Epithelial cell of proximal tubule (primary cell): ENCODE measurements at regions not wholly inside any gene's neighbourhood (a gene's known extent, or its start where the extent isn't known, plus 50 kb on each side); places are given as distances from the start of the nearest gene placed in this dataset.

ENCODE experiments used
- DNase-seq: peaks from one replicate; pipeline ENCODE4 v3.0.0-alpha.2; 2011; ENCODE audit warnings: low read depth
- H3K4me3 ChIP-seq: 2 replicates; pipeline ENCODE4 v1.5.1; 2011; ENCODE audit warnings: low read depth, mild to moderate bottlenecking, low read length
- TF ChIP-seq, protein P1 (sequence below): conservative IDR thresholded peaks from 2 replicates; pipeline ENCODE4 v1.5.1; 2012; ENCODE audit warnings: low read depth, mild to moderate bottlenecking, low read length

DNA sequence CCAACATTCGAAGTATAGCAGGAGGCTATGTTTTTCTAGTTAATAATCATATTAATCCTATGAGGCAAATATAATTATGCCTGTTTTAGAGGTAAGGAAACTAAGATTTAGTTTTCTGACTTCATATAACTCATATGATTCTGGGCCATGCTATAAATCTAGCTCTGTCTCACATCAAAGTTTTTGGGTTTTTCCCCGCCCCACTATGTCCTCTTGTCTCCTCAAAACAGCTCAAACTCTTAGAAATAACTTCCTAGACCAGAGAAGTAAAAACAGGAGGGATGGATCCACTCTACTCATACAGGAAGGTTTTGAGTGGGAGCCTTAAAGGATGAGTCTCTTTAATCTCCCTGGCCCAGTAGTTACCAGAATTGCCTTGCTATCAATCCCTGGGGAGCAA lies 256.4 kb upstream of the FGGY start:
- DNase-seq: no peak
- TF ChIP-seq, protein P1, sequence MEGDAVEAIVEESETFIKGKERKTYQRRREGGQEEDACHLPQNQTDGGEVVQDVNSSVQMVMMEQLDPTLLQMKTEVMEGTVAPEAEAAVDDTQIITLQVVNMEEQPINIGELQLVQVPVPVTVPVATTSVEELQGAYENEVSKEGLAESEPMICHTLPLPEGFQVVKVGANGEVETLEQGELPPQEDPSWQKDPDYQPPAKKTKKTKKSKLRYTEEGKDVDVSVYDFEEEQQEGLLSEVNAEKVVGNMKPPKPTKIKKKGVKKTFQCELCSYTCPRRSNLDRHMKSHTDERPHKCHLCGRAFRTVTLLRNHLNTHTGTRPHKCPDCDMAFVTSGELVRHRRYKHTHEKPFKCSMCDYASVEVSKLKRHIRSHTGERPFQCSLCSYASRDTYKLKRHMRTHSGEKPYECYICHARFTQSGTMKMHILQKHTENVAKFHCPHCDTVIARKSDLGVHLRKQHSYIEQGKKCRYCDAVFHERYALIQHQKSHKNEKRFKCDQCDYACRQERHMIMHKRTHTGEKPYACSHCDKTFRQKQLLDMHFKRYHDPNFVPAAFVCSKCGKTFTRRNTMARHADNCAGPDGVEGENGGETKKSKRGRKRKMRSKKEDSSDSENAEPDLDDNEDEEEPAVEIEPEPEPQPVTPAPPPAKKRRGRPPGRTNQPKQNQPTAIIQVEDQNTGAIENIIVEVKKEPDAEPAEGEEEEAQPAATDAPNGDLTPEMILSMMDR: no peak
- no peak overlapping the region for H3K4me3 ChIP-seq

DNA sequence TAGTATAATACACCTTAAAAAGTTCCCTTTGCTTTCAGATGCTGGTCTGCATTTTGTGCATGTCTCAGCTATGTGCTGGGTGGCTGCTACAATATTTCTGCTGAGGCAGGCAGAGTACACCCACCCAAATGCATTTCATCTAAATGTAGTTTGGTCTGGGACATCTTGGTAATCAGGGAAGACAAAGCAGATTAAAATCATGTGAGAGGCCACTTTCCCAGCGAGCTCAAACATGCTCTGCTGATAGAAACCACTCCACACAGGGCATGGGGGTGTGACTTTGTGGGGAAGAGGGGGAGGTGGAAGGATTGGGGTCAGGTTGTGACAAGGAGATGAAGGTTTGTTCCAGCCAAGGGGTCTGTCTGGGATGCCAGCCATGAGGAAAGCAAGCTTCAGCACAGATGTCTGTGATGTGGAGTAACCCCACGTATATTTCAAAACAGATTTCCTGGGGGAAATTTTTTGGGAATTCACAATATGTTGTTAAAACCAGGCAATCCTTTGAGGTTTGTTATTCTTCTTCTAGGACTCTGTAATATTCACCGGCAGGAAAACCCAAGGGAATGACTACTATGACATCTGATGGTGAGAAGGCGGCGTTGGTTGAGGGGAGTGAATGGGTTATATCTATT lies 255.1 kb upstream of the FGGY start:
- DNase-seq: no peak
- H3K4me3 ChIP-seq: no peak overlapping the region
- TF ChIP-seq, protein P1: no peak

DNA sequence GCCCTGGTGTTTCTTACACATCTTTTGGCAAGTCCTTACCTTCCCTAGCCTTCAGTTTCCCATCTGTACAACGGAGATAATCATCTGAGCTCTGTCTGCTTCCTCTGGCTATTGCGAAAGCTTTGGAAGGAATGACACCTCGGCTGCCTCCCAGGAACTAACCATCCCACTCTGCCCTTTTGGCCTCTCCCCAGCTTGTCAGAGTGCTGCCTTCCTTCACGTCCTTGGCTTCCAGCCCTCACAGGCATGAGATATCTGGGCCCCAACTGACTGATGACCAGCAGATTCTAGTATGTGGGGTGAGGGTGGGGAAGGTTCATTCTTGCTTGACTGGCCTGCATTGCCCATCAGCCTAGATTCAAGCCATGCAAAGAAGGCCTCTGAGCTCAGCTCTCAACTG lies 253.1 kb upstream of the FGGY start:
- no peak overlapping the region for H3K4me3 ChIP-seq
- peak; percentile 90 for DNase-seq
- TF ChIP-seq, protein P1: no peak

DNA sequence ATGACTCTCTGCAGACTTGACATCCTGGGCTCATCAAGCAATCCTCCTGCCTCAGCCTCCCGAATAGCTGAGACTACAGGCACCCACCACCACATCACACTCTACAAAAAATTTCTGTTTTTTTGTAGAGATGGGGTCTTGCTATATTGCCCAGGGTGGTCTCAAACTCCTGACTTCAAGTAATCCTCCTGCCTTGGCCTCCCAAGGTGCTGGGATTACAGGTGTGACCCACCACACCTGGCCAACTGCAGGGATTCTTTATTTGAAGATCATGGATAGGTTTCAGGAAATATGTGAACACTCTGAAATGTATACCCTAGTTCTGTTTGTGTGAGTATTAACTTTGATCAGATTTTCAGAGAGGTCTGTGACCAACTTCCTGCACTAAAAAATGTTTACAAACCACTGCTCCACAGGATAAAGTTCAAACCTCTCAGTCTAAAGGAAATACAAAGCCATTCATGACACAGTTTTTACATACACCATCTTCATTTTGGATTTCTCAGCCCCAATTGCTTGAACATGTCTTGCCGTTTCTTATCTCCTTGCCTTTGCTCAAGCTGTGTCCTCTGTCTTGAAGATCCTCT lies 252.3 kb upstream of the FGGY start:
- DNase-seq: no peak
- H3K4me3 ChIP-seq: no peak overlapping the region
- TF ChIP-seq, protein P1: no peak

DNA sequence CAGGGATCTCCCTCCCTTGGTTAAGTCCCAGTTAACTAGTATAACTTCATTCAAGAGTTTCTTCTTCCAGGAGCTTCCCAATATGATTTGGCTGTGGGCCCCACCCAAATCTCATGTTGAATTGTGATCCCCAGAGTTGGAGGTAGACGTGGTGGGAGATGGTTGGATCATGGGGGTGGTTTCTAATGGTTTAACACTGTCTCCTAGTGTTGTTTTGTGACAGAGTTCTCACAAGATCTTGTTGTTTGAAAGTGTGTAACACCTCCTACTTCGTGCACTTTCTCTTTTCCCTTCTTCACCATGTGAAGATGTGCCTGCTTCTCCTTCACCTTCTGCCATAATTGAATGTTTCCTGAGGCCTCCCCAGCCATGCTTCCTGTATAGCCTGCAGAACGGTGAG lies 251.8 kb upstream of the FGGY start:
- TF ChIP-seq, protein P1: no peak
- no peak overlapping the region for H3K4me3 ChIP-seq
- DNase-seq: no peak

DNA sequence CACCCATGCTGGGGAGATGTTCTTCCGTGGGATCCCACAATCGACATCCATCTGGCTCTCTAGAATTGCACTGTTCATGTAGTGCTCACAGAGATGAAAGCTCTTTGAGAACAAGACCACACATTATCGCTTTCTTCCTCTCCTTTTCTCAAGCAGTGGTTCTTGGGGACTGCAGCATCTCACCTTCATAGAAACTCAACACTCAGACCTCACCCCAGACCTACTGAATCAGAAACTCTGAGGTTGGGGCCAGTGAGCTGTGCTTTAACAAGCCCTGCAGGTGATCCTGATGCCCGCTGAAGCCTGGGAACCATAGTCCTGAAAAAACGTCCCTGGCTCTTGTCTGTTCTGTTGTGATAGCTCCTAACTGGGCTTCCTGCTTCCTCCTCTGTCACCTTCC lies 251.3 kb upstream of the FGGY start:
- TF ChIP-seq, protein P1: no peak
- H3K4me3 ChIP-seq: no peak overlapping the region
- DNase-seq: no peak

DNA sequence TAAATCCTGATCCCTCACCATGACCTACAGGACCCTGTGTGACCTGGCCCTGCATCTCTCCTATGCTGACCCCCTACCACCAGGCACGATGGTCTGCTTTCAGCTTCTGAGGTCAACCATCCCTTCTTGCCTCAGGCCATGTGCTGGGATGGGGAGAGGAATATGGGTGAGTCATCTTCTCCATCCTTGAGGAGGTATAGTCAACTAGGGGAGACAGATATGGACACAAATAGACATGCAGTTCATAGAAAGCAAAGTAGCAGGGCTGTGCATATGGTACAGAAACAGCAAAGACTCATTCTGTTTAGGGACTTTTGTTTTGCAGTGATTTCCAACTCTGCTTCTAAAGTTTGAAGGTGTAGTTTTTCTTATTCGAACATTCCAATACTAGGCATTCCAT lies 250.8 kb upstream of the FGGY start:
- no peak for DNase-seq

More for the DNA sequence above, 250.8 kb upstream of the FGGY start:
- TF ChIP-seq, protein P1: no peak
- H3K4me3 ChIP-seq: no peak overlapping the region
